Dermis blood vessel endothelial cell (primary cell): ENCODE measurements at regions not wholly inside any gene's neighbourhood (a gene's known extent, or its start where the extent isn't known, plus 50 kb on each side); places are given as distances from the start of the nearest gene placed in this dataset.
"Not testable (repeated sequence)": the region's sequence is repeated elsewhere in the genome, so short reads cannot be mapped to it uniquely, and the experiment has no call there.

Experiments used
- DNase-seq: peaks from one replicate; pipeline ENCODE4 v3.0.0; 2010

GRCh38 chr6:8175046-8175777, 72.9 kb upstream of the EEF1E1 start:
- no peak for DNase-seq

GRCh38 chr6:8174571-8174970, 72.2 kb upstream of the EEF1E1 start:
- DNase-seq = no peak

GRCh38 chr6:8172530-8172929, 70.2 kb upstream of the EEF1E1 start:
- DNase-seq = no peak

GRCh38 chr6:8170754-8171153, 68.4 kb upstream of the EEF1E1 start:
- no peak for DNase-seq

GRCh38 chr6:8170245-8170644, 67.9 kb upstream of the EEF1E1 start:
- no peak for DNase-seq

GRCh38 chr6:8166156-8166555, 63.8 kb upstream of the EEF1E1 start:
- DNase-seq = no peak

- not testable (repeated sequence) for DNase-seq
Measured at GRCh38 chr6:8165008-8165407, 62.7 kb upstream of the EEF1E1 start.

- DNase-seq = not testable (repeated sequence)
Measured at GRCh38 chr6:8164281-8164680, 61.9 kb upstream of the EEF1E1 start.

- DNase-seq = no peak
Measured at GRCh38 chr6:8159966-8160365, 57.6 kb upstream of the EEF1E1 start.

- DNase-seq = no peak
Measured at GRCh38 chr6:8157839-8158238, 55.5 kb upstream of the EEF1E1 start.

GRCh38 chr6:8155259-8156012, 53.1 kb upstream of the EEF1E1 start:
- no peak for DNase-seq
